ENCODE measurements at regions not wholly inside any gene's neighbourhood (a gene's known extent, or its start where the extent isn't known, plus 50 kb on each side); places are given as distances from the start of the nearest gene placed in this dataset.

GRCh38 chr14:76957224-76957891, 71.2 kb downstream of the IRF2BPL start:
- no peaks in the 10 kb centered on the region for H3K27me3 Mint-ChIP-seq
- intact Hi-C loops (cut with micrococcal nuclease) = loop anchor here (2.0 to 5.0 kb wide), 5 partner anchors 45 to 365 kb away; partner anchors contain the start of genes GSTZ1 and POMT2
- peaks cover 82% of the 10 kb centered on the region for H3K4me1 Mint-ChIP-seq (ENCODE audit: low read depth)
- no peak for DNase-seq
- H3K4me3 Mint-ChIP-seq = peak overlapping the region; percentile 69
- CTCF ChIA-PET = interaction anchor here (0.9 to 2.9 kb wide), 3 partner anchors 10 to 97 kb away, joined by 4 to 15 read pairs (median 4); no protein-coding TSS in a partner anchor
- H3K27ac Mint-ChIP-seq = peak overlapping the region; percentile 99
- POLR2A ChIA-PET = interaction anchor here (0.6 to 1.2 kb wide), 4 partner anchors 20 to 82 kb away, joined by 3 to 6 read pairs (median 4); partner anchors contain the start of gene IRF2BPL
- no peaks in the 10 kb centered on the region for H3K9me3 Mint-ChIP-seq
- no peaks in the 10 kb centered on the region for H3K36me3 Mint-ChIP-seq

GRCh38 chr14:76956316-76957090, 72.0 kb downstream of the IRF2BPL start:
- Mint-ChIP-seq H3K4me1 (ENCODE audit: low read depth) (peaks cover 77% of the 10 kb centered on the region), H3K27ac (peak overlapping the region; percentile 99), H3K36me3 (no peaks in the 10 kb centered on the region), H3K27me3 (no peaks in the 10 kb centered on the region), H3K4me3 (peak overlapping the region; percentile 79), H3K9me3 (no peaks in the 10 kb centered on the region)
- POLR2A ChIA-PET = interaction anchor here (0.9 to 2.0 kb wide), 8 partner anchors 27 to 97 kb away, joined by 3 to 11 read pairs (median 4); no protein-coding TSS in a partner anchor
- CTCF ChIA-PET = interaction anchor here (0.6 to 4.5 kb wide), 14 partner anchors 9 to 139 kb away, joined by 3 to 26 read pairs (median 4); no protein-coding TSS in a partner anchor
- peak; percentile 97 for DNase-seq
- intact Hi-C loops (cut with micrococcal nuclease) = loop anchor here (1.0 to 5.0 kb wide), 12 partner anchors 9 to 501 kb away; partner anchors contain the start of genes CIPC, GSTZ1, IRF2BPL and POMT2

GRCh38 chr14:76955575-76956315, 72.8 kb downstream of the IRF2BPL start:
- H3K4me1 Mint-ChIP-seq (ENCODE audit: low read depth) = peaks cover 73% of the 10 kb centered on the region
- no peaks in the 10 kb centered on the region for H3K27me3 Mint-ChIP-seq
- intact Hi-C loops (cut with micrococcal nuclease) = loop anchor here (1.0 to 5.0 kb wide), 12 partner anchors 8 to 502 kb away; partner anchors contain the start of genes CIPC, GSTZ1, IRF2BPL and POMT2
- no peaks in the 10 kb centered on the region for H3K9me3 Mint-ChIP-seq
- no peaks in the 10 kb centered on the region for H3K36me3 Mint-ChIP-seq
- CTCF ChIA-PET = interaction anchor here (0.6 to 4.5 kb wide), 17 partner anchors 8 to 139 kb away, joined by 3 to 26 read pairs (median 4); no protein-coding TSS in a partner anchor
- H3K27ac Mint-ChIP-seq = peak overlapping the region; percentile 99
- peak overlapping the region; percentile 79 for H3K4me3 Mint-ChIP-seq
- DNase-seq = peak; percentile 86
- POLR2A ChIA-PET = interaction anchor here (0.9 to 2.0 kb wide), 9 partner anchors 14 to 97 kb away, joined by 3 to 11 read pairs (median 4); no protein-coding TSS in a partner anchor

- no peaks in the 10 kb centered on the region for H3K27me3 Mint-ChIP-seq
- DNase-seq = no peak
- intact Hi-C loops (cut with micrococcal nuclease) = loop anchor here (5.0 kb wide), 3 partner anchors 168 to 368 kb away; partner anchors contain the start of genes GSTZ1 and POMT2
- POLR2A ChIA-PET = interaction anchor here (0.8 to 2.0 kb wide), 4 partner anchors 13 to 74 kb away, joined by 3 to 11 read pairs (median 4); no protein-coding TSS in a partner anchor
- H3K4me1 Mint-ChIP-seq (ENCODE audit: low read depth) = peaks cover 69% of the 10 kb centered on the region
- no peak overlapping the region for H3K4me3 Mint-ChIP-seq
- H3K36me3 Mint-ChIP-seq = no peaks in the 10 kb centered on the region
- H3K27ac Mint-ChIP-seq = peak overlapping the region; percentile 99
- no peaks in the 10 kb centered on the region for H3K9me3 Mint-ChIP-seq
- CTCF ChIA-PET = interaction anchor here (0.6 to 4.5 kb wide), 8 partner anchors 11 to 78 kb away, joined by 3 to 26 read pairs (median 4); no protein-coding TSS in a partner anchor
These were observed 73.9 kb downstream of the IRF2BPL start for GRCh38 chr14:76954394-76955190.

- Mint-ChIP-seq H3K4me3 (peak overlapping the region; percentile 45), H3K4me1 (ENCODE audit: low read depth) (peaks cover 61% of the 10 kb centered on the region), H3K36me3 (no peaks in the 10 kb centered on the region), H3K27me3 (no peaks in the 10 kb centered on the region), H3K9me3 (no peaks in the 10 kb centered on the region), H3K27ac (peak overlapping the region; percentile 79)
- intact Hi-C loops (cut with micrococcal nuclease) = no loop called here
- ChIA-PET POLR2A (interaction anchor here (1.0 to 1.3 kb wide), 4 partner anchors 9 to 75 kb away, joined by 3 to 9 read pairs (median 4); partner anchors contain the start of gene IRF2BPL), CTCF (interaction anchor here (0.6 to 4.5 kb wide), 9 partner anchors 10 to 117 kb away, joined by 3 to 26 read pairs (median 4); no protein-coding TSS in a partner anchor)
- DNase-seq = peak; percentile 60
These were observed 75.1 kb downstream of the IRF2BPL start for GRCh38 chr14:76953311-76953945.

- ChIA-PET CTCF (no interaction called here), POLR2A (no interaction called here)
- Mint-ChIP-seq H3K4me3 (no peak overlapping the region), H3K36me3 (no peaks in the 10 kb centered on the region), H3K4me1 (ENCODE audit: low read depth) (peaks cover 61% of the 10 kb centered on the region), H3K9me3 (no peaks in the 10 kb centered on the region), H3K27me3 (no peaks in the 10 kb centered on the region), H3K27ac (no peak overlapping the region)
- no peak for DNase-seq
- intact Hi-C loops (cut with micrococcal nuclease) = no loop called here
These were observed 77.3 kb downstream of the IRF2BPL start for GRCh38 chr14:76951166-76951565.

GRCh38 chr14:76950055-76951020, 78.2 kb downstream of the IRF2BPL start:
- intact Hi-C loops (cut with micrococcal nuclease) = no loop called here
- no peak overlapping the region for H3K4me3 Mint-ChIP-seq
- peaks cover 54% of the 10 kb centered on the region for H3K4me1 Mint-ChIP-seq (ENCODE audit: low read depth)
- no peaks in the 10 kb centered on the region for H3K36me3 Mint-ChIP-seq
- no peaks in the 10 kb centered on the region for H3K27me3 Mint-ChIP-seq
- no peak overlapping the region for H3K27ac Mint-ChIP-seq
- DNase-seq = no peak
- ChIA-PET CTCF (interaction anchor here (0.7 kb wide), 2 partner anchors 31 to 120 kb away, joined by 3 read pairs; no protein-coding TSS in a partner anchor), POLR2A (interaction anchor here (0.8 kb wide), 1 partner anchor 11 kb away, joined by 4 read pairs; no protein-coding TSS in a partner anchor)
- H3K9me3 Mint-ChIP-seq = no peaks in the 10 kb centered on the region

- Mint-ChIP-seq H3K4me3 (no peak overlapping the region), H3K9me3 (no peaks in the 10 kb centered on the region), H3K4me1 (ENCODE audit: low read depth) (peaks cover 42% of the 10 kb centered on the region), H3K36me3 (no peaks in the 10 kb centered on the region), H3K27me3 (no peaks in the 10 kb centered on the region), H3K27ac (no peak overlapping the region)
- ChIA-PET POLR2A (no interaction called here), CTCF (interaction anchor here (0.6 kb wide), 1 partner anchor 19 kb away, joined by 3 read pairs; no protein-coding TSS in a partner anchor)
- intact Hi-C loops (cut with micrococcal nuclease) = no loop called here
- DNase-seq = no peak
These were observed 79.5 kb downstream of the IRF2BPL start for GRCh38 chr14:76948976-76949375.

GRCh38 chr14:76948213-76948947, 80.1 kb downstream of the IRF2BPL start:
- peaks cover 36% of the 10 kb centered on the region for H3K4me1 Mint-ChIP-seq (ENCODE audit: low read depth)
- no peaks in the 10 kb centered on the region for H3K36me3 Mint-ChIP-seq
- ChIA-PET POLR2A (interaction anchor here (0.7 to 1.4 kb wide), 3 partner anchors 78 to 84 kb away, joined by 3 to 5 read pairs (median 4); no protein-coding TSS in a partner anchor), CTCF (interaction anchor here (1.0 to 2.0 kb wide), 12 partner anchors 8 to 122 kb away, joined by 3 to 21 read pairs (median 8); no protein-coding TSS in a partner anchor)
- intact Hi-C loops (cut with micrococcal nuclease) = no loop called here
- no peak for DNase-seq
- no peak overlapping the region for H3K4me3 Mint-ChIP-seq
- H3K27me3 Mint-ChIP-seq = no peaks in the 10 kb centered on the region
- H3K27ac Mint-ChIP-seq = peak overlapping the region; percentile 14
- no peaks in the 10 kb centered on the region for H3K9me3 Mint-ChIP-seq

Measured in activated CD4-positive, alpha-beta memory T cell treated with anti-CD3 and anti-CD28 coated beads for 36 hours (primary cell).